ENCODE measurements at regions not wholly inside any gene's neighbourhood (a gene's known extent, or its start where the extent isn't known, plus 50 kb on each side); places are given as distances from the start of the nearest gene placed in this dataset.
A peak's percentile ranks its signal among the peaks of the same experiment; 100 is the strongest.

GRCh38 chr12:98409548-98409947, 105.8 kb upstream of the TMPO start:
- no peak for DNase-seq

DNA sequence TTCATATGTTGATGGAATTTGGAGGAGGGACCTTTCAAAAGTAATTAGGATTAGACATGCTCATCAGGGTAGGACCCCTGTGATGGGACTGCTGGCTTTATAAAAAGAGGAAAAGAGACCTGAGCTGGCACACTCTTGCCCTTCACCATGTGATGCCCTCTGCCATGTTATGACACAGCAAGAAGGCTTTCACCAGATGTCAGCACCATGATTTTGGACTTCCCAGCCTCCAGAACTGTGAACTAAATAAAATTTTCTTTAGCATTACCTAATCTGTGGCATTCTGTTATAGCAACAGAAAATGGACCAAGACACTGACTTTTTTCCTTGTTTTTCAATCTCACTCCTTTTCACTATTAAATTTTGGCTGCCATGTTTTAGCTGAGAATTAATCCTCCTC, 105.0 kb upstream of the TMPO start:
- no peak for DNase-seq

DNA sequence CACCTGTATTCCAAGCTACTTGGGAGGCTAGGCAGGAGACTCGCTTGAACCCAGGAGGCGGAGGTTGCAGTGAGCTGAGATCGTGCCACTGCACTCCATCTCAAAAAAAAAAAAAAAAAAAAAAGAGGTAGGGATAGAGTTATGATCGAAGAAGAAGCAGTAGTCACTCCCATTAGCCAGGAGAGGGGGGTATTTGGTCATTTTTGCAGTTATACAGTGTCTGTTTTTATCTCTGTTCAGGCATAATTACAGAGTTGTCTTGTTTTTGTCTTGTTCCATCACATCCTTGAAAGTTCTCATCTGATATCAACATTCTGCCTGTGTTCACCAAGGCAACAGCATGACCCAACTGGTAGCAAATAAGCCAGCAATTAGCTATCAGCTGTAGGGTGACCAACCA, 98.5 kb upstream of the TMPO start:
- no peak for DNase-seq

DNA sequence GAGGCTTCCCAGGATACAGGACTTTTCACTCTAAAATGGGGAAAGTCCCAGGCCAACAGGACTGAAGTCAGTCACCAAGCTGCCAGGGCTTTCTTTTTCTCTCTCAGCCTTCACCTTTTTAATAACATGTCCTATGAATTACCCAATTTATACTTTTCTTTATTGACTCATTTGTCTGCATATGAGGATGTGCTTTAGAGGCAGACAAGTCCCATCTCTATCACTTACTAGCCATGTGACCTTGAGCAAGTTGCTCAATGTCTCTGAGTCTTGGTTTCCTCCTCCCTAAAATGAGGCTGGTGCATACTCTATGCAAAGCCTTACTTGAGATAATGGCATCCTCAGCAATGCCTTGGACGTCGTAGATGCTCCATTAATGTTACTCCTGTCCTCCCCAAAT, 98.1 kb upstream of the TMPO start:
- DNase-seq: no peak

- DNase-seq: no peak
Measured at GRCh38 chr12:98418357-98419075, 96.9 kb upstream of the TMPO start.

DNA sequence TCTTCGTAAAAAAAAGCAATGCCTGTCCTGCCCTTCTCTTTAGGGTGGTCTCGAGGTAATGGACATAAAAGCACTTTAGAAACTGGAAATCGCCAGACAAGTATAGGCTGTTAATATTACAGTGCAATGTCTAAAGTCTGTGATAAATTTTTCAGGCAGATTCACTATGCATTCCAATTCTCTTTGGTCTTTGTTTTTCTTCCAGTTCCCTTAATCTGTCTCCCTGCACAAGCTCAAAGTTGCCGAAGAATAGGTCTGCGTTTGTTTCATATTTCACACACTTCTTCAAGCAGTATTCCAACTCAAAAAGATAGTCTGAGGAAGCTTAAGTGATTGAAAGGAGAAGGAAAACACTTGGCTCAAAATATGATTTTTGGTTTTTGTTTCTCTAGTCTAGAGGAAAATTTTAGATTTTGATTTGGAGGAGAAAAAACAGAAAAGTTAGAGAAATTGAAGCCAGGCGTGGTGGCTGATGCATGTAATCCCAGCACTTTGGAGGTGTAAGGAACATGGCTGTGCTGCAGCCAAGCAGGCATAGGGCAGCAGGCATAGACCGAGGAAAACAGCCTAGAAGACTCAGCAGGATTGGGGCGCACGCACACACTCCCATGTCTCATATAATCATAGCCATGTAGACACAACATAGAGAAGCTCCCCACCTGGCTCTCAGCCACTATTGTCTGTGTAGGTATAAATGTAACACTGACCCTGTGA, 96.2 kb upstream of the TMPO start:
- no peak for DNase-seq

GRCh38 chr12:98419795-98420404, 95.5 kb upstream of the TMPO start:
- DNase-seq: no peak

GRCh38 chr12:98420461-98420860, 94.9 kb upstream of the TMPO start:
- DNase-seq: no peak

DNA sequence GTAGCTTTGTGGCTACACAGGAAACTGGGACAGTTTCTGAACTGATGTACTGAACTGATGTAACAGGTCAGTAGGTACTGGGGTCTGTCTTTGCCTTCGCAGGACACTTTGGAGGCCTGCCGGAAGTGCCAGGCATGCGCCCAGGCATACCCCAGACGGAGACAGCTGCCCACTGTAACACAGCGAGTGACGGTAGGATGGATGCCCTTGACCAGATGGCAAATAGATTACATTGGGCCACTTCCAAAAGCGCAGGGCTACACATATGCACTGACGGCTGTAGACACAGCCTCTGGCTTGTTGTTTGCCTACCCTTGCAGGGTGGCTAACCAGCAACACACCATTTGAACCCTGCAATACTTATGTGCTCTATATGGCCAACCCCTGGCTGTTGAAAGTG, 94.1 kb upstream of the TMPO start:
- DNase-seq: no peak

DNA sequence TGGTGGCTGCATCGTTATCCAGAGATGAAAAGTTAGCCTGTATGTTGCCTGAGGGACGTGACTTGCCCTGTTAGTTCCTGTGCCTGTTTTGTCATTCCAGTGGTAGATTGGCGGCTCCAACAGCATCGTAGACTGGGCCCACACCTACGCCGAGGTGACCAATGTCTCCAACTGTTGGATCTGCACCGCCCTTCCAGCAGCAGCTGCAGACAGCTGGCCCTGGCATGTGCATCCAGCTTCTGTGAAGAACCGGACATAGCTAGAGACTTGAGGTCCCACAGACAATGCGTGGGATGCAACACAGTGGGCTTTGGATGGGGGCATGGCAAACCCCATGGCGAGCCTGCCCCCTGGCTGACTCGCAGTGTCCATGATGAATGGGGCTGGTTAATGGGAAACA, 93.0 kb upstream of the TMPO start:
- no peak for DNase-seq

GRCh38 chr12:98422812-98423211, 92.6 kb upstream of the TMPO start:
- no peak for DNase-seq

DNA sequence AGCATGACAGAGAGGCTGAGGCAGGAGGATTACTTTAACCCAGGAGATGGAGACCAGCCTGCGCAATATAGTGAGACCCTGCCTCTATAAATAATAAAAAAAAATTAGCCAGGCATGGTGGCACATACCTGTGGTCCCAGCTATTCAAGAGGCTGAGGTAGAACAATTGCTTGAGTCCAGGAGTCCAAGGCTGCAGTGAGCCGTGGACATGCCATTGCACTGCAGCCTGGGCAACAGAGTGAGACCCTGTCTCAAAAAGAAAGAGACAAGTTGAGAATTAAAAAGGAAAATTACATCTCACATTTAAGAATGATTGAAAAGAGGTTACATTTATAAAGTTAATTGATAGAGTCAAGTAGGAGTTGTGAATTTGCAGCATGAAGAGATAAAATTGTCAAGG, 91.4 kb upstream of the TMPO start:
- no peak for DNase-seq

DNA sequence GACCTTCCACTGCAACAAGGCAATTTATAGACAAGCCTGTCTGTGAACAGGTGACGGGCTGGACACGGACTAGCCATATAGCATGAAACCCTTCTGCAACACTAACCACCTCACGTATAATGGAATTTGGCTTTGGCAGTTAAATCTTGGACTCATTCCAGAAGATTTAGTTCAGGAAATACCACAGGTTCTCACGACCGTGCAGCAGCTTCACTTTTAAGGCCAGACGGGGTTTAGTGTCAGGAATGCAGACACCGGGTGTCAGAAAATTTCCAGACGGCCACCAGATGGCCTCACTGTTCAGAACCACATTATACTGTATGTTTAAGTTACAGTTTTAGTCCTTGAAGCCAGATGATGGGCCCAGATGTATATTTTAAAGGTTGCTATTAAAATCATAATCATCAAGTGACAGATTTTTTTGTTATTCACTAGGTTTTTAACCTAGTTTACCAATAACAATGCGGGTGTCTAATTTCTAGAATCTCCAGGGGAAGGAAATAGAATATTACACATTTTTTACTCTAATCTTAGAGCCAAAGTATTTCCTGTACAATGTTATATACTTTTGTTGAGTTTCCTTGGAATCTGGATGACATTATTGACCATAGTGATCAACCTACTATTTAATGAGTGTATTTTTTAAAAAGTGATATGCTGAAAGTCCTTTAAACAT, 90.5 kb upstream of the TMPO start:
- peak; percentile 21 for DNase-seq

DNA sequence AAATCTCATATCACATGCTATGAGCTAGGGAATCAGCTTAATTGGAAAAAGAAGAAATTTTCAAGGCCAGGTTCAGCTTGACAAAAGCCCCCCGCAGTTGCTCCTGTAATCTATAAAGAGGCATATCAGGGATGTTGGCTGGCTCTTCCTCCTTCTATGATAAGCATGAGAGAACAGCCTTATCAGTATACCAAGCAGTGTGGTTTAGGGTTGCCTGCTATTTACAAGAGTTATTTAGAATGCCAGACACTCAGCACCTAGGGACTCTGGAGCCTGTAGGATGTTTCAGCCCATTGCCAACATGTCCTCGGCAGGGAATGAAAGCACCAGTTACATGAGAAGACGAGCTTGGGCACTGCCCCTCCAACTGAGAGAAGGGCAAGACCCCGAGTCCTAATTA, 89.5 kb upstream of the TMPO start:
- DNase-seq: no peak

GRCh38 chr12:98431089-98431488, 84.3 kb upstream of the TMPO start:
- no peak for DNase-seq

DNA sequence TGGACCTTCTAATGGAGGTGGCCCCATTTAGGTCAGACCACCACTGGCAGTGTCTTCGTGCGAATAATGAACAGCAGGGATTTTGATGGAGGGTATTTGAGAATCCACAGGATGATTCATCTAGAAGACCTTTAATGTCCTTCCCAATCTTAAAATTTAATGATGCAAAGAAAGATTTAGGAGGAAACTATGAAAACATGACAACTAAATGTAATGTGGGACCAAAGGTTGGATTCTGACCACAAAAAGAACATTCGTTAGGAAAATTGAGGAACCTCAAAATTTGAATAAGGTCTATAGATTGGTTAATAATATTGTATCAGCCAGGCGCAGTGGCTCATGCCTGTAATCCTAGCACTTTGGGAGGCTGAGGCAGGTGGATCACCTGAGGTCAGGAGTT, 78.2 kb upstream of the TMPO start:
- no peak for DNase-seq

GRCh38 chr12:98437806-98438595, 77.4 kb upstream of the TMPO start:
- DNase-seq: no peak

DNA sequence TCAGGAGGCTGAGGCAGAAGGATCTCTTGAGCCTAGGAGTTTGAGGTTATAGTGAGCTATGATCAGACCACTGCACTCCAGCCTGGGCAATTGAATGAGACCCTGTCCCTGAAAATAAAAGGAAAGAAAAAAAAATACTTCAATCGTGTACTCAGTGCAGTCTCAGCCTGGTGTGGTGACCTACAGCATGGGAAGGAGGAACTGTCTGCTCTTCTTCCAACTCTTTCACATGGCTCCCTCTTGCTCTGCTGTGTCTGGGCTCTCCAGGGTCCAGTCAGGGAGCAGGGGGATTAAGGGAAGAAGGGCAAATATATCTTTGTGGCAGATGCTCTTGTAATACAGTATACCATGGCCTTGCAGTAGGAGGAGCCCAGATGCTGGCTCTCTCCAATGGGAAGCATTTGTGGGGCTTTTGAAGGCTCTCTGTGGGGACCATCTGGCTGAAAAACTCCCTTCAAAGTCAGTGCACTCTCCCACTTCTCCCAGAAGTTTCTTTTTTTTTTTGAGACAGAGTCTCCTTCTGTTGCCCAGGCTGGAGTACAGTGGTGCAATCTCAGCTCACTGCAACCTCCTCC, 76.6 kb upstream of the TMPO start:
- DNase-seq: no peak

DNA sequence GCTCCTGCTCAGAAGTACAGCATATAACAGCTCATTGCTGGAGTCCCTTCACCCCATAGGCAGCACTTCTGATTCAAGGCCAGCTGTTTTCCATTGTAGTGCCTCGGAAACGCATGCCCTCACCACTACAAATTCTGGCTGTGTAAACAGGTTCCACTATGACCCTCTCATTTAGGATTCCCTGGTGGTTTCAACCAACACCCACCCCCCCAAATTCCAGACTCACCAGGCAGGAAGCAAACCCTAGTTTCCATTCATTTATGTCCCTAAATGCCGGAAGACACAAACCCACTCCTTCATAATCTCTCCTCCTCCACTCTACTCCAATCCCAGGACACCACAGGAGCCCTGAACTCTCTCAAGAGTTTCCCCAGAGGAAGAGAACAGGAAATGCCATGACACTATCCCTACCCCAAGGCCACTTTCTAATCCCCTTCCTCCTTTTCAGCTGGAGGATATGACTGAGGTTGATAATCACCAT, 75.9 kb upstream of the TMPO start:
- no peak for DNase-seq

DNA sequence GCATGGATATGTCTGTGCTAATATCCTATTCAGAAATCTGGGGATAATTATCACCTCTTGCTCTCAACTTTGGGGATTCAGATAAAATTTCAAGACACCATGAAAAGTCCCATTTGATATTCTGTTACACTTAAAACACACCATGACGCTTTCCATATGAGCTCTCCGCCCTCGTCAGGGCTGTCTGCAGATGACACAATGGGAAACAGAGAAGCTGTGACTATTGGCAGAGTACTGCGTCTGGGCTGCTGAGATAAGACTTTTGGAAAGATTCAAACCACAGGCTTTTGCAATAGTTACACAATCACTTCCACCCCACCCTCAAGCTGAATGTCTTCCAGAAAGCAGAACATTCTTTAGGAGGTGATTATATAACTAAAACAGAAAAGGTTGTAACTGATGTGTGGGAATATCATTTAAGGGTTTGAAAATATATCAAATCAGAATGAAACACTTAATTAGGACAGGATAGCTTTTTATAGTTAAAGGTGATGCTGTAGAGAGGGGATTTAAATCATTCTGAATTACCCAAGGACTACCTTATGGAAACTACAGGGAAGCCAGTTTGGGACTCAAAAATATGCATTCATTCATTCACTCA, 75.3 kb upstream of the TMPO start:
- no peak for DNase-seq

DNA sequence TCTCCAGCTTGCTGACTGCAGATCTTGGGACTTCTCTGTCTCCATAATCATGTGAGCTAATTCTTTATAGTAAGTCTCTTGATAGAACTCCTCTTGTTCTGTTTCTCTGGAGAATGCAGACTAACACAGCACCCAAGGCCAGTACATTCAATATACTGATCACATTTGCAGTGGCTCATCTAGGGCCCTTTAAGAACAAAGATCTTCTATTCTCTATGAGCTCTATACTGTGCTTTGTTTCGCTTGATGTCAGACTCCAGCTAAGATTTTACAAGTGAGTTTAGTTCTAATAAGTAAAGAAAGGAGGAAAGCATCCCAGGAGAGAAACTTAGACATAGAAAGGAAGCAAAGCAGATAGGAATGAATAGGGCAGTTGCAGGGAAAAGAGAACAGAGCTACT, 69.3 kb upstream of the TMPO start:
- DNase-seq: no peak

GRCh38 chr12:98446682-98447081, 68.7 kb upstream of the TMPO start:
- DNase-seq: no peak

Measured in effector CD4-positive, alpha-beta T cell (primary cell).